ENCODE measurements at regions not wholly inside any gene's neighbourhood (a gene's known extent, or its start where the extent isn't known, plus 50 kb on each side); places are given as distances from the start of the nearest gene placed in this dataset.

- no peak for TF ChIP-seq PCBP1 (IDR thresholded peaks at IDR 0.05; ENCODE audit: borderline replicate concordance, low read depth, low read length)
- TF ChIP-seq SATB2 (CRISPR knock-in tag; IDR thresholded peaks at IDR 0.05), result no peak
- TF ChIP-seq ASH2L (IDR thresholded peaks at IDR 0.05; ENCODE audit: insufficient read length, low read depth, low read length), result no peak
- TF ChIP-seq NCOR1 (IDR thresholded peaks at IDR 0.05; ENCODE audit: borderline replicate concordance, low read length), result no peak
- no peak for TF ChIP-seq ELF1 (CRISPR knock-in tag; IDR thresholded peaks at IDR 0.05)
- TF ChIP-seq ZNF589 (CRISPR knock-in tag; conservative IDR thresholded peaks at IDR 0.05), result no peak
- TF ChIP-seq POLR2A (IDR thresholded peaks at IDR 0.05; ENCODE audit: insufficient read depth in 1 of 2, low read depth in 2 of 2, low read length in 2 of 2), result no peak
- TF ChIP-seq ZNF713 (CRISPR knock-in tag; IDR thresholded peaks at IDR 0.05), result no peak
- TF ChIP-seq ZFX (CRISPR knock-in tag; IDR thresholded peaks at IDR 0.05; ENCODE audit: low read depth), result no peak
These were observed 394.8 kb downstream of the PTPRC start for GRCh38 chr1:199033661-199034060.
